IgD-negative memory B cell (primary cell): ENCODE measurements at regions not wholly inside any gene's neighbourhood (a gene's known extent, or its start where the extent isn't known, plus 50 kb on each side); places are given as distances from the start of the nearest gene placed in this dataset.

ENCODE experiments used
- H3K27ac Mint-ChIP-seq, 3 donors: one replicate each; pipeline ENCODE4 v1.8.0; 2020 to 2022; ENCODE audit warnings: mild to moderate bottlenecking in 3 of 3, mixed read lengths in 3 of 3, moderate library complexity in 1 of 3
- H3K27me3 Mint-ChIP-seq: one replicate; pipeline ENCODE4 v1.8.0; 2021; ENCODE audit warnings: mixed read lengths
- H3K36me3 Mint-ChIP-seq: one replicate; pipeline ENCODE4 v1.8.0; 2020; ENCODE audit warnings: mild to moderate bottlenecking, mixed read lengths
- H3K4me1 Mint-ChIP-seq, 3 donors: one replicate each; pipeline ENCODE4 v1.8.0; 2020 to 2022; ENCODE audit warnings: mixed read lengths in 3 of 3, mild to moderate bottlenecking in 1 of 3
- H3K4me3 Mint-ChIP-seq, 4 donors: one replicate each; pipeline ENCODE4 v1.8.0; 2020 to 2022; ENCODE audit warnings: mild to moderate bottlenecking in 4 of 4, mixed read lengths in 4 of 4, moderate library complexity in 3 of 4
- H3K9me3 Mint-ChIP-seq, 3 donors: one replicate each; pipeline ENCODE4 v1.8.0; 2020 to 2021; ENCODE audit warnings: mixed read lengths in 3 of 3, mild to moderate bottlenecking in 1 of 3

- Mint-ChIP-seq H3K27ac (no peak overlapping the region), H3K36me3 (peaks cover 3% of the 10 kb centered on the region), H3K9me3 (peaks cover 0 to 11% (median 0%) of the 10 kb centered on the region in 3 donors), H3K4me3 (no peak overlapping the region), H3K4me1 (peaks cover 0 to 1% (median 0%) of the 10 kb centered on the region in 3 donors), H3K27me3 (peaks cover 3% of the 10 kb centered on the region)
These were observed 62.3 kb upstream of the MAF start for GRCh38 chr16:79662669-79663313.

- Mint-ChIP-seq H3K27me3 (peaks cover 3% of the 10 kb centered on the region), H3K4me1 (peaks cover 0 to 1% (median 0%) of the 10 kb centered on the region in 3 donors), H3K27ac (no peak overlapping the region), H3K4me3 (no peak overlapping the region), H3K9me3 (peaks cover 0 to 11% (median 0%) of the 10 kb centered on the region in 3 donors), H3K36me3 (peaks cover 3% of the 10 kb centered on the region)
These were observed 61.6 kb upstream of the MAF start for GRCh38 chr16:79662122-79662521.

- Mint-ChIP-seq H3K4me3 (no peak overlapping the region), H3K27me3 (peaks cover 3% of the 10 kb centered on the region), H3K9me3 (peaks cover 0 to 11% (median 0%) of the 10 kb centered on the region in 3 donors), H3K4me1 (peaks cover 0 to 1% (median 0%) of the 10 kb centered on the region in 3 donors), H3K36me3 (peaks cover 3% of the 10 kb centered on the region), H3K27ac (no peak overlapping the region)
These were observed 61.0 kb upstream of the MAF start for GRCh38 chr16:79661578-79661977.

GRCh38 chr16:79659344-79659743 is 58.8 kb upstream of the MAF start:
- peaks cover 0 to 1% (median 0%) of the 10 kb centered on the region in 3 donors for H3K4me1 Mint-ChIP-seq

DNA sequence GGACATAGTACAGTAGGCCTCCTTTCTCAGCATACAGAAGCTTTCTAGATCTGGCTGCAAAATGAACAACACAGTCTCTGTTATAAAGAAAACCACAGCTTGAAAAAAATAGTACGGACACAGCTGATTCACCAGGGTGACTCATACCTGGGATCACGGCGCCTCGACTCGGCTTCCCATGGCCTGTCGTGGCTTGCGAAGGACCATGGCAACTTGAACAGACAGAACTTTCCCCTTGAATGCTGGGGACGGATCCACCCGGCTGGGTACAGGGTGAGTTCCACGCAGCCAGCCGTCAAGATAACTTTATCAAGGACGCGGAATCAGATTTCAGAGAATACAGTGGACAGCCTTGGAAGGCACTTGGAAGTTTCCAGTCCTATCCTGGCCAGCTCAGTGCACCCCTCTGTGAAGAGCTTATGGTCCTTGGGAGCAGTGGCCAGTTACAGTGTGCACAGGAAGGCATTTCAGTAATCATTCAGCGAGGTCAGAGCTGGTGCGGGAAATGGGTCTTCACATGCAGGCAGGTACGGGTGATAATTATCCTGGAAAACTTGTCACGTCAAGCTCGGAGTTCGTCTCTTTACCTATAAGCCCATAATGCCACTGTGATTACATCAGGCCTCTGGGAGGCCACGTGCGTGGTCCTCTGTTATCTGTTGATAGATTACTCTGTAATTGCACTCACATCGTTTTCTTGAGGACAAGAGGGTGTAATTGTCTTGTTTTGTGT is 57.9 kb upstream of the MAF start:
- Mint-ChIP-seq H3K4me1 (no peaks in the 10 kb centered on the region), H3K9me3 (peaks cover 0 to 8% (median 0%) of the 10 kb centered on the region in 3 donors)

More at GRCh38 chr16:79659344-79659743, 58.8 kb upstream of the MAF start:
- Mint-ChIP-seq H3K36me3 (peaks cover 3% of the 10 kb centered on the region), H3K27ac (no peak overlapping the region), H3K27me3 (no peaks in the 10 kb centered on the region), H3K4me3 (no peak overlapping the region), H3K9me3 (peaks cover 0 to 8% (median 0%) of the 10 kb centered on the region in 3 donors)

DNA sequence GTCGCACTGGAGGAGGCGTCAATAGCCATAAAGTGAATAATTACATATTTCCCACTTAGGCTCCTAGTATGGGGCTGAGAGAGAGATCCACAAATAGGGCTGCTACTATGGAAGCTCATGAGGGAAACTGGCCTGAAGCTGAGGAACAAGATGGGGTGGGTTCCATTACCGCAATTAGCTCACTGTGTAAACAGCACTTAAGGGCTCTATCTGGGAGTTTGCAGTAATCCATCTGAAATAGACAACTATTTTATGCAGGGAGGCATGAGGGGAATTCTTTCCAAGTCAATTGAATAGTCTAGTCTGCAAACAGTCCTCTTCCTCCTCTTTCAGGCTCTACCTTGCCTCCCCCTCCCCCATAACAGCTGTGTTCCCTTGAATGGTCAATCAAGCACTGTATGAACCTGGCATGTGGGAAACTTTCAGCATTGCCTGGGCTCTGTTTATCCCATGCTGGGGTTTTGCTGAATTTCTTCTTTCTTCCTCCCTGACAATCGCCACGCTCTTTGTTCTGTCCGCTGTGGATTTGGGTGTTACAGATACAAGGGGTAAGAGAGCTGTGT is 56.1 kb upstream of the MAF start:
- Mint-ChIP-seq H3K9me3 (peaks cover 0 to 6% (median 0%) of the 10 kb centered on the region in 3 donors), H3K27me3 (no peaks in the 10 kb centered on the region), H3K27ac (no peak overlapping the region), H3K4me3 (no peak overlapping the region), H3K36me3 (no peaks in the 10 kb centered on the region), H3K4me1 (no peaks in the 10 kb centered on the region)

More for the DNA sequence above, 57.9 kb upstream of the MAF start:
- H3K27ac Mint-ChIP-seq: no peak overlapping the region
- no peak overlapping the region for H3K4me3 Mint-ChIP-seq
- H3K36me3 Mint-ChIP-seq: peaks cover under 1% of the 10 kb centered on the region
- H3K27me3 Mint-ChIP-seq: no peaks in the 10 kb centered on the region

DNA sequence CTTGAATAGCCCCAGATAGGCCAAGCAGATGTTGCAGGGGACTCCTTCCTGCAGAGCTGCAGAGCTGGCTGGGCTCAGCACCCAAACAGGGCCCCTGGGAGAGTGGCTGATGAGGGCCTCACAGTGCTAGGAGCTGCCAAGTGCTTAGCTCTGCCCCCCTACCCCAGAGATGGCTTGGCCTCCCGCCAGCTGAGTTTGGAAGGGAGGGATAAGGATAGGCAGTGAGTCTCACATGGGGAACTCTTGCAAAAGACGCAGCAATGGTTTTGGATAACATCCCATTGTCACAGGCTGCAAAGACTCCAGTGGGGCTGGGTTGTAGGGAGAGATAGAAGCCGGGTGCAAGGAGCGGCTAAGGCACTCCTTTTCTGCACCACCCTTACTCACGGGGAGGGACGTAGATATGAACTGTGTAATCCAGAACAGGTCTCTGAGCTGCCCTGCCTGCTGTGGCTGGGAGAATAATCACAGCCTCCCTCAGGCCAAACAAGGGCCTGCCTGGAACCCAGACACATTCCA is 52.9 kb upstream of the MAF start:
- Mint-ChIP-seq H3K4me1 (no peaks in the 10 kb centered on the region), H3K27ac (no peak overlapping the region), H3K36me3 (no peaks in the 10 kb centered on the region), H3K4me3 (no peak overlapping the region), H3K9me3 (no peaks in the 10 kb centered on the region), H3K27me3 (peaks cover 5% of the 10 kb centered on the region)

GRCh38 chr16:79651363-79651762 is 50.8 kb upstream of the MAF start:
- Mint-ChIP-seq H3K4me1 (no peaks in the 10 kb centered on the region), H3K27me3 (peaks cover 5% of the 10 kb centered on the region), H3K36me3 (no peaks in the 10 kb centered on the region), H3K4me3 (no peak overlapping the region), H3K27ac (no peak overlapping the region), H3K9me3 (no peaks in the 10 kb centered on the region)
